CD14-positive monocyte (primary cell): ENCODE measurements at regions not wholly inside any gene's neighbourhood (a gene's known extent, or its start where the extent isn't known, plus 50 kb on each side); places are given as distances from the start of the nearest gene placed in this dataset.

Experiments
- DNase-seq, 3 donors: peaks; one replicate each; pipeline ENCODE4 v3.0.0-alpha.2; 2011 to 2022
- H2AFZ ChIP-seq: 2 replicates; pipeline ENCODE4 v1.6.0; 2012; ENCODE audit warnings: mild to moderate bottlenecking, low read depth, low read length, inconsistent platforms; ENCODE audit not compliant: insufficient read depth, poor library complexity, severe bottlenecking
- H3K27ac ChIP-seq, 2 donors: 1 replicate in 1 of 2; 2 replicates in 1 of 2; pipeline ENCODE4 v1.5.1; 2012 to 2013; ENCODE audit warnings: low read length in 2 of 2, control low read depth in 1 of 2, inconsistent platforms in 1 of 2, low read depth in 1 of 2, mild to moderate bottlenecking in 1 of 2
- H3K27me3 ChIP-seq, 2 donors: one replicate each; pipeline versions ENCODE4 v1.6.0 to v1.6.1; 2011 to 2013; ENCODE audit warnings: low read length in 2 of 2; ENCODE audit not compliant: control insufficient read depth in 2 of 2, insufficient read depth in 2 of 2
- H3K36me3 ChIP-seq, 2 donors: replicated peaks in 1 of 2; 1 replicate in 1 of 2; 2 replicates in 1 of 2; pipeline versions ENCODE4 v1.5.1 to v1.6.1; 2012 to 2013; ENCODE audit warnings: low read length in 2 of 2, control low read depth in 1 of 2, inconsistent platforms in 1 of 2, mild to moderate bottlenecking in 1 of 2; ENCODE audit not compliant: insufficient read depth in 2 of 2, control insufficient read depth in 1 of 2
- H3K4me1 ChIP-seq, 2 donors: 1 replicate in 1 of 2; 2 replicates in 1 of 2; pipeline versions ENCODE4 v1.5.1 to v1.6.1; 2012 to 2013; ENCODE audit warnings: low read length in 2 of 2, control low read depth in 1 of 2, inconsistent platforms in 1 of 2, mild to moderate bottlenecking in 1 of 2, moderate library complexity in 1 of 2; ENCODE audit not compliant: insufficient read depth in 2 of 2, control insufficient read depth in 1 of 2
- H3K4me2 ChIP-seq: replicated peaks from 2 replicates; pipeline ENCODE3; 2012; ENCODE audit warnings: low read length, moderate library complexity, mild to moderate bottlenecking; ENCODE audit not compliant: poor library complexity, severe bottlenecking; ENCODE audit errors: extremely low read depth
- H3K4me3 ChIP-seq, 3 experiments: fragments of 200-600 bp in 1 of 3; sonication (generic) in 1 of 3; replicated peaks in 1 of 3; 1 replicate in 2 of 3; 2 replicates in 1 of 3; pipeline ENCODE4 v1.5.1; 2011 to 2013; ENCODE audit warnings: low read length in 3 of 3, mild to moderate bottlenecking in 3 of 3, control low read depth in 2 of 3, low read depth in 2 of 3, inconsistent platforms in 1 of 3, moderate library complexity in 1 of 3
- H3K79me2 ChIP-seq: 2 replicates; pipeline ENCODE4 v1.6.0; 2012; ENCODE audit warnings: mild to moderate bottlenecking, control low read depth, inconsistent platforms, low read length, moderate library complexity; ENCODE audit not compliant: insufficient read depth
- H3K9ac ChIP-seq: 2 replicates; pipeline ENCODE4 v1.6.0; 2017; ENCODE audit warnings: low read length, mild to moderate bottlenecking; ENCODE audit not compliant: insufficient read depth, poor library complexity, severe bottlenecking
- H3K9me3 ChIP-seq, 2 donors: replicated peaks in 1 of 2; 1 replicate in 1 of 2; 2 replicates in 1 of 2; pipeline versions ENCODE4 v1.5.1 to v1.6.1; 2012 to 2013; ENCODE audit warnings: low read length in 2 of 2, control low read depth in 1 of 2; ENCODE audit not compliant: control insufficient read depth in 1 of 2, insufficient read depth in 1 of 2
- H4K20me1 ChIP-seq: 2 replicates; pipeline ENCODE4 v1.6.0; 2012; ENCODE audit warnings: mild to moderate bottlenecking, low read length, control low read depth, moderate library complexity; ENCODE audit not compliant: insufficient read depth
- H3K27ac Mint-ChIP-seq, 7 donors: one replicate each; pipeline ENCODE4 v1.8.0; 2020; ENCODE audit warnings: mild to moderate bottlenecking in 7 of 7, mixed read lengths in 7 of 7, moderate library complexity in 6 of 7, inconsistent platforms in 2 of 7
- H3K27me3 Mint-ChIP-seq, 3 donors: one replicate each; pipeline ENCODE4 v1.8.0; 2021 to 2022; ENCODE audit warnings: low read depth in 3 of 3, mild to moderate bottlenecking in 3 of 3, mixed read lengths in 3 of 3, moderate library complexity in 3 of 3, inconsistent platforms in 1 of 3
- H3K36me3 Mint-ChIP-seq, 2 donors: one replicate each; pipeline ENCODE4 v1.8.0; 2020; ENCODE audit warnings: mixed read lengths in 2 of 2, inconsistent platforms in 1 of 2, mild to moderate bottlenecking in 1 of 2
- H3K4me1 Mint-ChIP-seq: one replicate; pipeline ENCODE4 v1.8.0; 2020; ENCODE audit warnings: mild to moderate bottlenecking, mixed read lengths
- H3K4me3 Mint-ChIP-seq, 2 donors: one replicate each; pipeline ENCODE4 v1.8.0; 2020; ENCODE audit warnings: mild to moderate bottlenecking in 2 of 2, mixed read lengths in 2 of 2, moderate library complexity in 1 of 2
- H3K9me3 Mint-ChIP-seq, 7 donors: one replicate each; pipeline ENCODE4 v1.8.0; 2020 to 2022; ENCODE audit warnings: mixed read lengths in 7 of 7, mild to moderate bottlenecking in 6 of 7, moderate library complexity in 6 of 7, inconsistent platforms in 2 of 7
- CTCF ChIP-seq: fragments of 200-600 bp; IDR thresholded peaks from one replicate; pipeline ENCODE4 v1.8.0; 2022; ENCODE audit warnings: antibody characterized with exemption, mild to moderate bottlenecking
- WGBS: methylation state at CpG from one replicate; pipeline ENCODE4 v1.1.5; 2013; ENCODE audit warnings: missing lambda C conversion rate; ENCODE audit not compliant: insufficient coverage; 5-methylcytosine and 5-hydroxymethylcytosine counted together
- intact Hi-C, 2 donors: fragments of 100-400 bp; cut with micrococcal nuclease; formaldehyde crosslinking; loops; one replicate each; pipeline versions ENCODE4 v1.15.0 to v1.15.1; 2023

DNA sequence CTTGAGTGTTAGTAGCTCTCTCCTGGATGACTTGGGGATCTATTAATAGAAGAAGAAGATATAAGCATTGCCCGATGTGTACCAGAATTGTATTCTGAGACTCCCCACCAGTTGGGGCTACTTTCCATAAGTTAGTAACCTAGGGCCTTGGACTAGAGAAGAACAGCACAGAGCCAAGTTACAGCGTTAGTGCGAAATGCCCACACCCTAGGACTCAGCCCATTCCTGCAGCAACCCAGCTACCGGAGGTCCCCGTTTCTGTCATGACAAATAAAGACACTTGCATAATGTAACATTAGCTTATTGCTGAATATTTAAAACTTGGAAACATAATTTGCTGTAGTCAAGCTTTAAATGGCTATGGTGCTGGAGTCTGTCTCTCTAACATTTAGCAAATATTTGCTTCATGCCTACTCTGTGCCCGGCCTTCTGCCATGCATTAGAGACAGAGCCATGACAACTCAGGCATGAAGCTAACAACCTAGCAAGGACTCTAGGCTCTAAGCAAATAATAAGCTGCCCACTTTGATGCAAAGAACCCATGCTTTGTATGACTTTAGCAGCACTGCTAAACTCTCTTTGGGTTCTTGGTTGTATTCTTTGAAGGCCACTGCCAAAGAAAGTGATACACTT, 103.4 kb upstream of the COL21A1 start:
- intact Hi-C loops = no loop called here
- Mint-ChIP-seq H3K27me3 (peaks cover 0 to 4% (median 4%) of the 10 kb centered on the region in 3 donors), H3K4me3 (no peak overlapping the region), H3K4me1 (no peaks in the 10 kb centered on the region), H3K9me3 (peaks cover 4 to 17% (median 8%) of the 10 kb centered on the region in 7 donors), H3K27ac (no peak overlapping the region), H3K36me3 (no peaks in the 10 kb centered on the region)
- no peak overlapping the region for H2AFZ ChIP-seq
- 100% methylated on average over 1 of the region's 6 CpGs for WGBS
- H3K9me3 ChIP-seq = peaks cover 0 to 4% of the 10 kb centered on the region in 2 donors
- H3K36me3 ChIP-seq = no peaks in the 10 kb centered on the region
- H4K20me1 ChIP-seq = no peaks in the 10 kb centered on the region
- H3K4me1 ChIP-seq = no peaks in the 10 kb centered on the region
- no peak overlapping the region for H3K4me2 ChIP-seq
- H3K4me3 ChIP-seq = no peak overlapping the region
- no peaks in the 10 kb centered on the region for H3K79me2 ChIP-seq
- no peak overlapping the region for H3K27ac ChIP-seq
- no peaks in the 10 kb centered on the region for H3K27me3 ChIP-seq
- H3K9ac ChIP-seq = no peak overlapping the region
- no peak for TF ChIP-seq CTCF
- no peak for DNase-seq

DNA sequence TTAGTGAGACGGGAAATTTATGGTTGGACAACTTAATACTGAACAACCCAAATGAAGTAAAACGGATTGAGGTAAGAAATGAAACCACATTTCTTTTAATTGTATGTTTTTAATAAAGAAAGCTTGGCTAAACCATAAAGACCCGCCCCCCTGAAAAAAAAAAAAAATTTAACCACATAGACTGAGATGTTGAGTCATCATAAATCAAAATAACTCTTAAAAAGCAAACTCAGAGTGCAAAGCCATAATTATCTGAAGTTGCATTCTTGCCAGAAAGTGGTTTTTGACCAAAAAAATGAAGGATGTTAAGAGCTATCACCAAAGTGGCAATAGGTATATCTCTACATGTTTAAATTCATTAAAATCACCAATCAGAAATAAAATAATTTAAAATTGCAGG, 101.8 kb upstream of the COL21A1 start:
- Histone ChIP-seq H2AFZ (no peak overlapping the region), H3K4me3 (no peak overlapping the region), H3K4me2 (no peak overlapping the region), H3K79me2 (no peaks in the 10 kb centered on the region), H3K9me3 (peaks cover 0 to 4% of the 10 kb centered on the region in 2 donors), H3K4me1 (no peaks in the 10 kb centered on the region), H3K9ac (no peak overlapping the region), H4K20me1 (no peaks in the 10 kb centered on the region), H3K36me3 (no peaks in the 10 kb centered on the region), H3K27me3 (no peaks in the 10 kb centered on the region), H3K27ac (no peak overlapping the region)
- Mint-ChIP-seq H3K4me3 (no peak overlapping the region), H3K9me3 (peaks cover 4 to 16% (median 8%) of the 10 kb centered on the region in 7 donors), H3K36me3 (no peaks in the 10 kb centered on the region), H3K27me3 (peaks cover 0 to 4% (median 2%) of the 10 kb centered on the region in 3 donors), H3K27ac (no peak overlapping the region), H3K4me1 (peaks cover 2% of the 10 kb centered on the region)
- intact Hi-C loops = no loop called here
- TF ChIP-seq CTCF = no peak
- no peak for DNase-seq
- WGBS = no CpG with 5 or more reads among the region's 3 CpGs
